ENCODE measurements at regions not wholly inside any gene's neighbourhood (a gene's known extent, or its start where the extent isn't known, plus 50 kb on each side); places are given as distances from the start of the nearest gene placed in this dataset.

DNA sequence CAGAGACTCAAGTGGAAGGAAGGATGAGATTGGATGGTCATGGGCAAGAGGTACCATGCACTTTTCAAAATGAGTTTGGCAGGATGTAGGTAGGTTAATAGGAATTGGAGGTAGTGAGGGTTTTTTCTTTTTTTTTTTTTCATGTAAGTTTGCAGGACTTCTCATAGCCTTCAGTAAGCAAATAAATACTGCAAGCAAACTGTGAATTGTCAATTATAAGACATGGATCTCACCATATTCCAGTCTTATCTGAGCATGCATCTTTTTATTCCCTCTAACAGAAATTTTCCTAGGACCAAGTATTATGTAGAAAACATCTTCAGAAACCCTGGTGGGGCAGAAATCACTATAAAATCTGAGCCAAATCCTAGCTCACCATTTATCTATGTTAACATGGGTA lies 584.6 kb upstream of the CDH5 start:
- Histone ChIP-seq H3K9ac (ENCODE audit: low read length) (no peak overlapping the region), H3K27ac (ENCODE audit: low read depth, low read length) (no peak overlapping the region), H3K79me2 (ENCODE audit: insufficient read depth, low read length) (no peaks in the 10 kb centered on the region), H3K4me1 (ENCODE audit: control insufficient read depth in 1 of 2, insufficient read depth in 2 of 2, low read length in 2 of 2) (no peaks in the 10 kb centered on the region), H4K20me1 (ENCODE audit: insufficient read depth) (no peaks in the 10 kb centered on the region), H3K4me2 (ENCODE audit: low read length) (no peak overlapping the region), H3K36me3 (ENCODE audit: control insufficient read depth in 1 of 2, insufficient read depth in 2 of 2, low read length in 2 of 2) (no peaks in the 10 kb centered on the region), H3K9me3 (ENCODE audit: control insufficient read depth in 1 of 2, insufficient read depth in 1 of 2, low read depth in 1 of 2, low read length in 2 of 2) (no peaks in the 10 kb centered on the region), H3K4me3 (replicated peaks in 1 of 2; ENCODE audit: low read depth in 1 of 2, low read length in 2 of 2) (no peak overlapping the region), H2AFZ (ENCODE audit: low read depth, low read length, poor library complexity, severe bottlenecking) (no peak overlapping the region), H3K27me3 (ENCODE audit: insufficient read depth, low read length) (no peaks in the 10 kb centered on the region), H3K9me2 (ENCODE audit: insufficient read depth) (no peaks in the 10 kb centered on the region)
- POLR2A ChIA-PET: no interaction called here
- CTCF ChIA-PET: no interaction called here
- intact Hi-C loops (cut with micrococcal nuclease): no loop called here
- ATAC-seq (no peak), DNase-seq (ENCODE audit: low read depth, low spot score) (no peak)
- TF ChIP-seq YY1 (IDR thresholded peaks at IDR 0.05; ENCODE audit: extremely low read depth, insufficient replicate concordance, low read depth, low read length) (no peak), EZH2 (IDR thresholded peaks at IDR 0.05) (no peak), EGR1 (IDR thresholded peaks at IDR 0.05; ENCODE audit: low read depth) (no peak), EZH2phosphoT487 (IDR thresholded peaks at IDR 0.05; ENCODE audit: borderline replicate concordance) (no peak)
- TF ChIP-seq, protein P1, sequence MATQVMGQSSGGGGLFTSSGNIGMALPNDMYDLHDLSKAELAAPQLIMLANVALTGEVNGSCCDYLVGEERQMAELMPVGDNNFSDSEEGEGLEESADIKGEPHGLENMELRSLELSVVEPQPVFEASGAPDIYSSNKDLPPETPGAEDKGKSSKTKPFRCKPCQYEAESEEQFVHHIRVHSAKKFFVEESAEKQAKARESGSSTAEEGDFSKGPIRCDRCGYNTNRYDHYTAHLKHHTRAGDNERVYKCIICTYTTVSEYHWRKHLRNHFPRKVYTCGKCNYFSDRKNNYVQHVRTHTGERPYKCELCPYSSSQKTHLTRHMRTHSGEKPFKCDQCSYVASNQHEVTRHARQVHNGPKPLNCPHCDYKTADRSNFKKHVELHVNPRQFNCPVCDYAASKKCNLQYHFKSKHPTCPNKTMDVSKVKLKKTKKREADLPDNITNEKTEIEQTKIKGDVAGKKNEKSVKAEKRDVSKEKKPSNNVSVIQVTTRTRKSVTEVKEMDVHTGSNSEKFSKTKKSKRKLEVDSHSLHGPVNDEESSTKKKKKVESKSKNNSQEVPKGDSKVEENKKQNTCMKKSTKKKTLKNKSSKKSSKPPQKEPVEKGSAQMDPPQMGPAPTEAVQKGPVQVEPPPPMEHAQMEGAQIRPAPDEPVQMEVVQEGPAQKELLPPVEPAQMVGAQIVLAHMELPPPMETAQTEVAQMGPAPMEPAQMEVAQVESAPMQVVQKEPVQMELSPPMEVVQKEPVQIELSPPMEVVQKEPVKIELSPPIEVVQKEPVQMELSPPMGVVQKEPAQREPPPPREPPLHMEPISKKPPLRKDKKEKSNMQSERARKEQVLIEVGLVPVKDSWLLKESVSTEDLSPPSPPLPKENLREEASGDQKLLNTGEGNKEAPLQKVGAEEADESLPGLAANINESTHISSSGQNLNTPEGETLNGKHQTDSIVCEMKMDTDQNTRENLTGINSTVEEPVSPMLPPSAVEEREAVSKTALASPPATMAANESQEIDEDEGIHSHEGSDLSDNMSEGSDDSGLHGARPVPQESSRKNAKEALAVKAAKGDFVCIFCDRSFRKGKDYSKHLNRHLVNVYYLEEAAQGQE (IDR thresholded peaks at IDR 0.05; ENCODE audit: low read depth): no peak
- RAD21 ChIA-PET (ENCODE audit: low non-redundant PET in 1 of 2, low total read pairs in 2 of 2, uncharacterized antibody in 2 of 2, unreplicated experiment in 2 of 2): no interaction called here
- no TSS peak for BruUV-seq (replicated peaks)

DNA sequence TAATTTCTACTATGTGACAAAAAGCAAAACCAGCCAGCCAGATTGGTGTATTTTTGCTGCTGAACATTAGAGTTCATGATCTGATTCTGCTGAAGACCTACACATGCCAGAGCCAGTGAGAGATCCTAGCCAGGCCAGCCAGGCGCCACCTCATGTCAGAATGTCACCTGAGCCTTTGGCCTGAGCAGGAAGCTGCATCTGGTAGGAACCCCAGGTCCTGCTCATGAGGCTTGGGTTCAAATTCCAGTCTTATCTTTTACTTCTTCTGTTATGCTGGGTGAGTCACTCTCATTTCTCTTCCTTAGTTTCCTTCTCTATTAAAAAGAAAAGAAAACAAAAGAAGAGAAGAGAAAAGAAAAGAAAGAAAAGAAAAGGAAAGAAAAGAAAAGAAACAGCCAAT lies 585.1 kb upstream of the CDH5 start:
- ATAC-seq: no peak
- Histone ChIP-seq H3K4me1 (ENCODE audit: control insufficient read depth in 1 of 2, insufficient read depth in 2 of 2, low read length in 2 of 2) (no peaks in the 10 kb centered on the region), H3K9me3 (ENCODE audit: control insufficient read depth in 1 of 2, insufficient read depth in 1 of 2, low read depth in 1 of 2, low read length in 2 of 2) (no peaks in the 10 kb centered on the region), H3K36me3 (ENCODE audit: control insufficient read depth in 1 of 2, insufficient read depth in 2 of 2, low read length in 2 of 2) (no peaks in the 10 kb centered on the region), H3K27me3 (ENCODE audit: insufficient read depth, low read length) (no peaks in the 10 kb centered on the region), H3K4me3 (replicated peaks in 1 of 2; ENCODE audit: low read depth in 1 of 2, low read length in 2 of 2) (no peak overlapping the region), H3K27ac (ENCODE audit: low read depth, low read length) (no peak overlapping the region), H2AFZ (ENCODE audit: low read depth, low read length, poor library complexity, severe bottlenecking) (no peak overlapping the region), H3K9ac (ENCODE audit: low read length) (no peak overlapping the region), H3K79me2 (ENCODE audit: insufficient read depth, low read length) (no peaks in the 10 kb centered on the region), H3K9me2 (ENCODE audit: insufficient read depth) (no peaks in the 10 kb centered on the region), H3K4me2 (ENCODE audit: low read length) (no peak overlapping the region), H4K20me1 (ENCODE audit: insufficient read depth) (no peaks in the 10 kb centered on the region)
- ChIA-PET RAD21 (ENCODE audit: low non-redundant PET in 1 of 2, low total read pairs in 2 of 2, uncharacterized antibody in 2 of 2, unreplicated experiment in 2 of 2) (no interaction called here), CTCF (no interaction called here), POLR2A (no interaction called here)
- intact Hi-C loops (cut with micrococcal nuclease): no loop called here
- BruUV-seq (replicated peaks): no TSS peak
- DNase-seq (ENCODE audit: low read depth, low spot score): no peak
- TF ChIP-seq YY1 (IDR thresholded peaks at IDR 0.05; ENCODE audit: extremely low read depth, insufficient replicate concordance, low read depth, low read length) (no peak), SP1 (IDR thresholded peaks at IDR 0.05; ENCODE audit: low read depth) (no peak), ELF1 (IDR thresholded peaks at IDR 0.05; ENCODE audit: borderline replicate concordance, low read depth) (no peak), EGR1 (IDR thresholded peaks at IDR 0.05; ENCODE audit: low read depth) (no peak), JUND (IDR thresholded peaks at IDR 0.05) (no peak), ZFX (IDR thresholded peaks at IDR 0.05) (no peak), RAD21 (IDR thresholded peaks at IDR 0.05; ENCODE audit: low read depth) (no peak)
- TF ChIP-seq, protein P2, sequence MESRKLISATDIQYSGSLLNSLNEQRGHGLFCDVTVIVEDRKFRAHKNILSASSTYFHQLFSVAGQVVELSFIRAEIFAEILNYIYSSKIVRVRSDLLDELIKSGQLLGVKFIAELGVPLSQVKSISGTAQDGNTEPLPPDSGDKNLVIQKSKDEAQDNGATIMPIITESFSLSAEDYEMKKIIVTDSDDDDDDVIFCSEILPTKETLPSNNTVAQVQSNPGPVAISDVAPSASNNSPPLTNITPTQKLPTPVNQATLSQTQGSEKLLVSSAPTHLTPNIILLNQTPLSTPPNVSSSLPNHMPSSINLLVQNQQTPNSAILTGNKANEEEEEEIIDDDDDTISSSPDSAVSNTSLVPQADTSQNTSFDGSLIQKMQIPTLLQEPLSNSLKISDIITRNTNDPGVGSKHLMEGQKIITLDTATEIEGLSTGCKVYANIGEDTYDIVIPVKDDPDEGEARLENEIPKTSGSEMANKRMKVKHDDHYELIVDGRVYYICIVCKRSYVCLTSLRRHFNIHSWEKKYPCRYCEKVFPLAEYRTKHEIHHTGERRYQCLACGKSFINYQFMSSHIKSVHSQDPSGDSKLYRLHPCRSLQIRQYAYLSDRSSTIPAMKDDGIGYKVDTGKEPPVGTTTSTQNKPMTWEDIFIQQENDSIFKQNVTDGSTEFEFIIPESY (IDR thresholded peaks at IDR 0.05; ENCODE audit: extremely low read depth, insufficient replicate concordance, low read length): no peak
- TF ChIP-seq, protein P1 (IDR thresholded peaks at IDR 0.05; ENCODE audit: low read depth): no peak
